ENCODE measurements at regions not wholly inside any gene's neighbourhood (a gene's known extent, or its start where the extent isn't known, plus 50 kb on each side); places are given as distances from the start of the nearest gene placed in this dataset.

- no peak for DNase-seq
Measured at GRCh38 chr2:118658596-118659198, 188.8 kb downstream of the EN1 start.

DNA sequence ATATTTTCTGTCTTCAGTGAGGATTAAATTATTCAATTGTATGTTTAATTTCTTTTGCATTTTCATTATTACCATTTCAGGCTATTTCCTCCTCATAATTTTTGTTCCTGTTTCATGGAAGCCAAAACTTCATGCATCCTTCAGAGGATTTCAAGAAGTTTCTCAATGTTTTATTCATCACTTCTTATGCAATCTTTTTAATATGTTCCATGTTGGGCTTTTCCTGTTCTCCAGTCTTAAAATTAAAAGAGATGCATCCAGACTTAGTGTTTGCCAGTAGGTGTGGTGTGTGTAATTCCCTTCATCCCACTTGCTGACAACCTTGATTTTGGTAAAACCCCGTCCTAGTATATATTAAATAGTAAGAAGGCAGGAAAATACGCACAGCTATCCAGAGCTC is 190.0 kb downstream of the EN1 start:
- no peak for DNase-seq

- DNase-seq, result no peak
Measured at GRCh38 chr2:118654945-118655344, 192.5 kb downstream of the EN1 start.

DNA sequence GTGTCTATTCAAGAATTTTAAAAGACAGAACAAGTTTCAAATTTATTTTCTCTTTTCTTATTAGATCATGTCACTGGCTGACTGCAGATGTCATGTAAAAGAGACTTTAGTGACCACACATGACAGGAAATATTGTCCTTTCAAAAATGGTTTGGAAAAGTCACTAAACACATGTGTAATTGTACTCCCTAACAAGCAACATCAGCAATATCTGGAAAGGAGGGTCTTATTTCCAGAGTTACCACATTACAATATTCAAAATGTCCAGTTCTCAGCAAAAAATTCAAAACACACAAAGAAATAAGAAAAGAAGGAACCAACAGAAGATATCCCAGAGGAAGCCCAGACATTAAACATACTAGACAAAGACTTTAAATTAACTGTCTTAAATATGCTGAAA is 197.1 kb downstream of the EN1 start:
- DNase-seq, result no peak

GRCh38 chr2:118645876-118646275 is 201.6 kb downstream of the EN1 start:
- no peak for DNase-seq

GRCh38 chr2:118644190-118644589 is 203.3 kb downstream of the EN1 start:
- no peak for DNase-seq

DNA sequence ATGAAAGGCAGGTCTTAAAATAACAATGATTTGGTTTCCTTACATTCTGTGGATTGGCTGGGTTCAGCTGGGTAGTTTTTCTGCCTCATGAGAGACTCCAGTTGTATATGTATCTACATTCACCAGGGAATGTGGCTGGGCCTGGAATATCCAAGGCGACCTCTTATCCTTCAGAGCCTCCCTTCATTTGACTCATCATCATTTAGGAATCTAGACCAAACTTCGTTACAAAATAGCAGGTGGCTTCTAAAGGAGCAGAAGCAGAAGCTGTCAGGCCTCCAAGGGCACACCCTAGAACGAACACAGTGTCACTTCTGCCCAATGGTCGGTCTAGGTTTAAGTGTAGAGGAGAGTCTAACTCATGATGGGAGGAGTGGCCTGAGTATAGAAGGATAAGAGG is 204.2 kb downstream of the EN1 start:
- no peak for DNase-seq

DNA sequence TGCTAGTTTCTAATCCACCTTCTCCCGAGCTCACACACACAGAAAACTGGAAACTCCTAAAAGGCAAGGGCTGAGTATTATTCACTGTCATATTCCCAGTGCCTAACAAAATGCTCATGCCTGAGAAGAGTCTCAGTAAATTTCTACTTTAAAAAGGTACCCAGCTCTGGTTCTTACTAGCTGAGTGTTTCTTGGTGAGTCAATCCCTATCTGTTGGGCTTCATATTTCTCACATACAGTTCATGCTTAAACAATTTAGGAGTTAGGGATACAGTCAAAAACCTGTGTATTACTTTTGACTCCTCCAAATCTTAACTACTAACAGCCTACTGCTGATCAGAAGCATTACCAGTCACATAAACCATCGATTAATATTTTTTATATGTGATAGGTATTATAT is 204.9 kb downstream of the EN1 start:
- DNase-seq, result no peak

DNA sequence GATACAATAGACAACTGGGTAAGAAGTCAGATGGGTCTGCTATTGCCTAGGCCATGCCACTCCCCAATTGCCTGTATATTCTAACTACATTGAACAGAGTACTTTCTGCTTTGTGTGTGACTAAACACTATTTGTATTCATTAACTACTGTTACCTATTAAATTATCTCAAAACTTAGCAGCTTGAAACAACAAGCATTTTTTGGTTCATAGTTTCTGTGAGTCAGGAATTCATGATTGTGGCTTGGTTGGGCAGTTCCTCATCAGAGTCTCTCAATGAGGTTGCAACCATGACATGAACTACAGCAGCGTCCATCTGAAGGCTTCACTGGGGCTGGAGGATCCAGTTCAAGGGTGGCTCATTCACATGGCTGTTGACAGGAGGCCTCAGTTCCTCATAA is 205.7 kb downstream of the EN1 start:
- DNase-seq, result no peak

GRCh38 chr2:118639371-118639770 is 208.1 kb downstream of the EN1 start:
- DNase-seq, result no peak

- DNase-seq, result no peak
Measured at GRCh38 chr2:118638453-118638852, 209.0 kb downstream of the EN1 start.

GRCh38 chr2:118635891-118636290 is 211.6 kb downstream of the EN1 start:
- DNase-seq, result no peak

- DNase-seq, result no peak
Measured at GRCh38 chr2:118634876-118635275, 212.6 kb downstream of the EN1 start.

GRCh38 chr2:118633371-118634018 is 214.0 kb downstream of the EN1 start:
- no peak for DNase-seq

GRCh38 chr2:118632921-118633320 is 214.5 kb downstream of the EN1 start:
- DNase-seq, result no peak

DNA sequence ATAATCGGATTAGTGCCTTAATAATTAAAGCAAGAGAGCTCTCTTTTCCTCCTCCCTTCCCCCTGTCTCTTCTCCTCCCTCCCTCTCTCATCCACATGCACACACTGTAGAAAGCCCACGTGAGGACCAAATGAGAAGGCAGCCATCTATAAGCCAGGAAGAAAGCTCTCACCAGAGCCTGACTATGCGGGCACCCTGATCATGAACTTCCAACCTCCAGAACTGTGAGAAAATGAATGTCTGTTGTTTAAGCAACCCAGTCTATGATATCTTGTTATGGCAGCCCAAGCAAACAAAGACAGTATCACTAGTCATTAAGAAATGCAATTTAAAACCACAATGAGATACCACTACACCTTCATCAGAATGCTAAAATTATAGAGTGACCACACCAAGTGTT is 220.3 kb downstream of the EN1 start:
- no peak for DNase-seq

DNA sequence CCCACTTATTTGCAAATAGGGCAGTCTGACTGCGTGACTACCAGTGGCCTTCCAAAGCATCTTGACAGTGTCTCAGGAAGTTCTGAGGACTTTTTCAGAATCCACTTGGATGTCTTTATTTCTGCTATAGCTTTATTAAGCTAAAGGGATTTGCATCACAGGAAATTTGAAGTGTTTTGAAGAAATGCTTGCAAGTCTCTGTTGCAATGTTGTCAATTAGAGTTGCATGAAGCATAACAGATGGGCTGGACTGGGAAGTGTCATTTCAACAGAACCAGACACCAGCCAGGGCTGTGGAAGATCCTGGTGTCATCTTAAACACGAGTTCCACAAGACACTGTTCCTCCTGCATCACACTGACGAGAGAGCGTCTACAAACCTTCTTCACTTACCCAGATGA is 224.5 kb downstream of the EN1 start:
- no peak for DNase-seq

- DNase-seq, result no peak
Measured at GRCh38 chr2:118622108-118622507, 225.3 kb downstream of the EN1 start.

GRCh38 chr2:118618279-118618678 is 229.2 kb downstream of the EN1 start:
- DNase-seq, result no peak

GRCh38 chr2:118616432-118616831 is 231.0 kb downstream of the EN1 start:
- DNase-seq, result no peak

GRCh38 chr2:118614841-118615271 is 232.6 kb downstream of the EN1 start:
- no peak for DNase-seq

- DNase-seq, result no peak
Measured at GRCh38 chr2:118613737-118614136, 233.7 kb downstream of the EN1 start.

- DNase-seq, result no peak
Measured at GRCh38 chr2:118611691-118612090, 235.8 kb downstream of the EN1 start.

DNA sequence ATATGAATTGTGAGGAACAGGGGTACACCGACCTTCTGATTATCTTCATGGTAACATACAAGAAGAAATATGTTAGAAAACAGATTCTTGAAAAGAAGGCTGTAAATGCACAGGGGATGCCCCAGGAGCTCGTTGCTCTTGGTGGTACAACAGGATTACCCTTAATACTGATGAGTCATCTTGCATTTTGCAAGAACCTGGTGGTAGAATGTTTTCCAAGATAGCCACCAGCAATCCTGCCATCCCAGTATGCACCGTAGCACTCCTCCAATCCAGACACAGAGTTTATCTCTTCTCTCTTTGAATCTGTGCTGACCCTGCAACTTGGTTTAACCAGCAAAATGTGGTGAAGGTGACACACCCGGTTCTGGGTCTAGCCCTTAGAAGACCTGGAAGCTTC is 238.3 kb downstream of the EN1 start:
- DNase-seq, result no peak

GRCh38 chr2:118607641-118608040 is 239.8 kb downstream of the EN1 start:
- no peak for DNase-seq
